GM13976 (cell line): ENCODE measurements at regions not wholly inside any gene's neighbourhood (a gene's known extent, or its start where the extent isn't known, plus 50 kb on each side); places are given as distances from the start of the nearest gene placed in this dataset.

Experiments used
- DNase-seq: peaks from one replicate; pipeline ENCODE4 v3.0.0; 2012; ENCODE audit warnings: low spot score
- in situ Hi-C: fragments of 300-500 bp; cut with MboI; formaldehyde crosslinking; loops from one replicate; pipeline ENCODE4 v1.12.0; 2022; ENCODE audit warnings: low sequenced_read_pairs, mixed read lengths, inconsistent platforms; ENCODE audit not compliant: unreplicated experiment
- TF ChIP-seq, protein P1 (sequence below): IDR thresholded peaks from 2 replicates; pipeline ENCODE4 v1.5.1; 2012; ENCODE audit warnings: borderline replicate concordance, mild to moderate bottlenecking; ENCODE audit not compliant: insufficient read depth; ENCODE audit errors: extremely low read depth, missing control alignments, control extremely low read depth

DNA sequence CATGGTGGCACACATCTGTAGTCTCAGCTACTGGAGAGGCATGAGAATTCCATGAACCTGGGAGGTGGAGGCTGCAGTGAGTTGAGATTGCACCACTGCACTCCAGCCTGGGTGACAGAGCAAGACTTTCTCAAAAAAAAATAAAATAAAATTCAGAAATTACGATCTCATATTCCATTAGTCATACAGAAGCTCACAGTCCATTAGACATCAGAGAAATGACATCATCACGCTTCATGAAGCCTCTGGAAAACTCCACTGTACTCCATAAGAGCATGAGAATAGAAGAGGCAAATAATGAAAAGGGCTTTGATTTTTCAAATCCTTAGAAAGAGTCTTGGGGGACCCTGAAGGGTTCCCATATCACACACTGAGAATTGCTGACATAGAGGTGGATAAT, 145.0 kb upstream of the MITF start:
- DNase-seq, result no peak
- in situ Hi-C loops, result no loop called here
- TF ChIP-seq, protein P1, sequence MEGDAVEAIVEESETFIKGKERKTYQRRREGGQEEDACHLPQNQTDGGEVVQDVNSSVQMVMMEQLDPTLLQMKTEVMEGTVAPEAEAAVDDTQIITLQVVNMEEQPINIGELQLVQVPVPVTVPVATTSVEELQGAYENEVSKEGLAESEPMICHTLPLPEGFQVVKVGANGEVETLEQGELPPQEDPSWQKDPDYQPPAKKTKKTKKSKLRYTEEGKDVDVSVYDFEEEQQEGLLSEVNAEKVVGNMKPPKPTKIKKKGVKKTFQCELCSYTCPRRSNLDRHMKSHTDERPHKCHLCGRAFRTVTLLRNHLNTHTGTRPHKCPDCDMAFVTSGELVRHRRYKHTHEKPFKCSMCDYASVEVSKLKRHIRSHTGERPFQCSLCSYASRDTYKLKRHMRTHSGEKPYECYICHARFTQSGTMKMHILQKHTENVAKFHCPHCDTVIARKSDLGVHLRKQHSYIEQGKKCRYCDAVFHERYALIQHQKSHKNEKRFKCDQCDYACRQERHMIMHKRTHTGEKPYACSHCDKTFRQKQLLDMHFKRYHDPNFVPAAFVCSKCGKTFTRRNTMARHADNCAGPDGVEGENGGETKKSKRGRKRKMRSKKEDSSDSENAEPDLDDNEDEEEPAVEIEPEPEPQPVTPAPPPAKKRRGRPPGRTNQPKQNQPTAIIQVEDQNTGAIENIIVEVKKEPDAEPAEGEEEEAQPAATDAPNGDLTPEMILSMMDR, result no peak

DNA sequence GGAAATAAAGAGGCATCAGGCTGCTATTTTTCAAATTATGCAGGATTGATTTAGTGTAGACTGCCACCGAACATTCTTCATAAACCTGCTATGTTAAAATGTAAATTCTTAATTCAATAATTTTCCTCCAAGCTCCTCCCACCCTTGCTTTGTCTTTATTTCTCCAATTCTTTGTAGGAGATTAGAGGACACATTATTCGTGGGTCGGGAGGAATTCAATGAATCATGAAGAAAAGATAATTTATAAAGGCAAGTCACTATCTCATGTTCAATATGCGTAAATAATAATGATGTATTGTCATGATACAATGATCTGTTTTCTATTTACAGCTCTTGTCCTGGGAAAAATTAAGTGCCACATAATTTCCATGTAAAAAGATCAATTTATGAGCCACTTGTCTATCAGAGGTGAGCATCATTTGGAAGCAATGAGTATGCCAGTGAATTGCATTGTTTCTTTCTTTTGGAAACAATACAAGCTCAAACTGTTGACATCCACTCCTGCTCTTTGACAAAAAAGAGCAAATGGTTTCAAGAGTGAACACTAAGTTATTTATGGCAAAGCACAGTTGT, 148.0 kb upstream of the MITF start:
- DNase-seq, result no peak
- in situ Hi-C loops, result no loop called here

DNA sequence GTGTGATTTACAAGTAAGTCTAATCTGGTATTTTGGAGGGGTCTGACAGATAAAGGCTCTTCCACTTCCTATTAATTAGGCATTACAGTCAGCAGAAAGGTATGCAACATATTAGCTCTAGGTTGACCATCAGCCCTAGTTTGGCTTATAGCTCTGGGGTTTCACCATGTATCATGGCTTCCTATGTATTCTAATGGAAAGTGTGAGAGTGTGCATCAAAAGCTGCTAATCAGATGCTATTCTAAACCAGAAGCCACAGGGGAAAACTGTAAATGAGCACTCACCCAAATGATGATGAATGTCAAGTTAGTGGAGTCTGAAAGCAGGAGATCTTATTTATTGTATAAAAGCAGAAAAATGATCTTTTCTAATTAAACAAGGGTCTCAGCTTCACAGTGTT, 149.2 kb upstream of the MITF start:
- TF ChIP-seq, protein P1, result no peak
- in situ Hi-C loops, result no loop called here
- no peak for DNase-seq

More for the DNA sequence above, 148.0 kb upstream of the MITF start:
- TF ChIP-seq, protein P1, result no peak

DNA sequence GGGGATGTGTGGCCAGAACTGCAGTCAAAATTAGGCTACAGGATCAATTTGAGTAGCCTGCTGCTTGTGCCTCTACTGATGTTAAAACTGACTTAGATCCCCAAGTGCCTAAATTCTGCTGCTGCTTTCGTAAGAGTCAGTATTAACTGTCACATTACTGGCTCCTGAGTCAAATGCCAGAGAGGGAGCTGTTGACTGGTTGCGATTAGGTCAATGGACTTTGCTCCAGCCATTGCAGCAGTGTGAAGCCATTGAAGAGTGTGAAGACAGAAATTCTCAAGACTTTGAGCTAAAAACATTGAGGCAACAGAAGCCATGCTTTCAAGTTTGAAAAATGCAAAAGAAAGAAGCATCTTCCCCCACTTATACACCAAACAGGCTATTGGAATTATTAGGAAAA, 151.1 kb upstream of the MITF start:
- DNase-seq, result no peak
- in situ Hi-C loops, result no loop called here
- TF ChIP-seq, protein P1, result no peak

DNA sequence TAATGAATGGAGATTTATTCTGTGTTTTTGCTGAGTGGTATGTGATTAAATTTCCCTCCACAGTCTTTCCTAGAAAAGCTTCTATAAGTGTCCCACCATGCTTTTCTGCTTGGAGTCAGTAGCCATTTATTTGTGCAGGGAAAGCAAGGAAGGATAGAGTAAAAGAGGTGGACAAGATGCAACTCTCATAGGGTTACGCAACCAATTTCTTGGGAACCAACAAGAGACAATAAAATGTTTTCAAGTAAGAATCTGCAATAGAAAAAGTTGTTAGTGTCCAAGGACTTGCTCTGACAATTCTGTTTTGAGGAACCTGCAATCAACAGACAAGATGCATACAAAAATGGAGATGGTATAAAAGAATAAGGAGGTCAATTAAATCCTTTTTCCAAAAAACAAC, 153.8 kb upstream of the MITF start:
- in situ Hi-C loops, result no loop called here
- no peak for DNase-seq
- TF ChIP-seq, protein P1, result no peak

DNA sequence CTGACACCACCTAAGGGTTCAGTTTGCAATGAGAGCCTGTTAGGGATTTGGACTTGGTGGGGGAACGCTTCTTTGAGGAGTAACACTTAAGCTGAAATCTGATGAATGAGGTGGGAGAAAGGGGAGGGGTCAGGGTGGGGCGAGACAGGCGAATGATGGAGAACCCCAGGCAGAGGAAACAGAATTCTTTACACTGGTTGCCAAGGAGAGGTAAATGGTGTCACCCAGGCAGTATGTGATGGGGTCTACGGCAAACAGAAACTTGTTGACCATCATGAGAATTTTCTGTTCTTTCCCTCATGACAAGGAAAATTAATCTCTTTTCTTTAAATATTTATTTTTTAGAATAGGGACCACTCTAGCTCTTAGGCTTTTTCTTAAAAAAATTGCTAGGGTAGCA, 157.2 kb upstream of the MITF start:
- TF ChIP-seq, protein P1, result no peak
- DNase-seq, result no peak
- in situ Hi-C loops, result no loop called here
